ENCODE measurements at regions not wholly inside any gene's neighbourhood (a gene's known extent, or its start where the extent isn't known, plus 50 kb on each side); places are given as distances from the start of the nearest gene placed in this dataset.
"Not testable (repeated sequence)": the region's sequence is repeated elsewhere in the genome, so short reads cannot be mapped to it uniquely, and the experiment has no call there.

DNA sequence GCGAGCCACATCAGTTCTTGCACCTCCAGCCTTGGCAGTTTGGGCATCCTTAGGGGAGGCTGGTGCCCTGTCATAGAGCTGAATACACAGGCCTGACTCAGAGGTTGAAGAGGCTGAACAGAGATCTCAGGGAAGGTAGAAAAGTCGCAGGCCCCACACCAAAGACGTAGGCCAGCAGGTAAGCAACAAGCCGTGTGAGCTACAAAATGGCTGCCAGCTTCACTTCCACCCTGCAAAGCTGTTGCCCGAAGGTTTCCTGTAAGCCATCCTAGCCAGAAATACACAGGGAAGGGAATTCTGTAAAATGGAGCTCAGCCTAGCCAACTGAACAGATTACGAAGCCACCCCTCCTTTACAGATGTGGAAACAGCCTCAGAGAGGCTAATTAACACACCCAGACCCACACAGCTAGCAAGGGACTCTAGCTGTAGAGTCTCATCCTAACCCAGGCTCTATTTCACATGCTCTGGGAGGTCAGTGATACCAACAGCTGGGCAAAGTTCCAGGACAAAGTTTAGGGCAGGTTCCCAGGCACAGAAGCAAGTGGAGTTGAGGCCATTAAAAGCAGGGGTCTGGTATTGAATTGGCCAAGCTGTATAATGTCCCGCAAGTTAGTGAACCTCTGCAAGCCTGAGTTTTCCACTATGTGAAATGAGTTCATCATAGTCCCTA is 66.3 kb upstream of the RASGRF1 start:
- no peak for DNase-seq

DNA sequence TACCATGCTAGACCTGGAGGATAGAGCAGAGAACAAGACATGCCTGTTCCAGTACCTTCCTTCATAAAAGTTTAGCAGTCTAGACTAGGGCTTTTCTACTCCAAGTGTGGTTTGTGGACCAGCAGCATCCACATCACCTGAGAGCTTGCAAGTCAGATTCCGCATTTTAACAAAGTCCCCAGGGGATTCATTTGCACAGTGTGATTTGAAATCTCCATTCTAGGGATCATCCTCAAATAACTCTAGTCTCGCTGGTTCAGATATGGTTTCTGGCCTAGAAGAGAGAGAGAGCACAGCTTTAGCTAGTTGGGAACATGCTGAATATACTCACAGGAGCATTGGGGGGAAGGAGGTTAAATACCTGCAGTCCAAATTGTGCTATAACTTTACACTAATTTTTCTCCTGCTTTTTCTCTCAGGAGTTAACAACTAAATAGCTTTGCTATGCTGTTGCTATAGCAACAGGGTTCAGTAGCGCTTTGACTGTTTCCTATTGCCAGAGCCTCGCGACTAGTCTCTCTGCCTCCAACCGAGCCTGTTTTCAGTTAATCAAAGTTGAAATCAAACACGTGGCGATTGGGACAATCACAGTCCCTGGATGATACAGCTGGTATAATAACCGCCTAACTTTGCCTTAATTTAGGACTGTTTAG is 64.0 kb upstream of the RASGRF1 start:
- peak; percentile 32 for DNase-seq

DNA sequence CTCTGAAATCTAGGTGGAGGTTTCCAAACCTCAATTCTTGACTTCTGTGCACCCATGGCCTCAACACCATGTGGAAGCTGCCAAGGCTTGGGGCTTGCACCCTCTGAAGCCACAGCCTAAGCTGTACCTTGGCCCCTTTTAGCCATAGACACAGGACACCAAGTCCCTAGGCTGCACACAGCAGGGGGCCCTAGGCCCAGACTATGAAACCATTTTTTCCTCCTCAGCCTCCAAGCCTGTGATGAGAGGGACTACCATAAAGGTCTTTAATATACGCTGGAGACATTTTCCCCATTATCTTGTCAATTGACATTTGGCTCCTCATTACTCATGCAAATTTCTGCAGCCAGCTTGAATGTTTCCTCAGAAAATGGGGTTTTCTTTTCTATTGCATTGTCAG is 53.7 kb upstream of the RASGRF1 start:
- not testable (repeated sequence) for DNase-seq

DNA sequence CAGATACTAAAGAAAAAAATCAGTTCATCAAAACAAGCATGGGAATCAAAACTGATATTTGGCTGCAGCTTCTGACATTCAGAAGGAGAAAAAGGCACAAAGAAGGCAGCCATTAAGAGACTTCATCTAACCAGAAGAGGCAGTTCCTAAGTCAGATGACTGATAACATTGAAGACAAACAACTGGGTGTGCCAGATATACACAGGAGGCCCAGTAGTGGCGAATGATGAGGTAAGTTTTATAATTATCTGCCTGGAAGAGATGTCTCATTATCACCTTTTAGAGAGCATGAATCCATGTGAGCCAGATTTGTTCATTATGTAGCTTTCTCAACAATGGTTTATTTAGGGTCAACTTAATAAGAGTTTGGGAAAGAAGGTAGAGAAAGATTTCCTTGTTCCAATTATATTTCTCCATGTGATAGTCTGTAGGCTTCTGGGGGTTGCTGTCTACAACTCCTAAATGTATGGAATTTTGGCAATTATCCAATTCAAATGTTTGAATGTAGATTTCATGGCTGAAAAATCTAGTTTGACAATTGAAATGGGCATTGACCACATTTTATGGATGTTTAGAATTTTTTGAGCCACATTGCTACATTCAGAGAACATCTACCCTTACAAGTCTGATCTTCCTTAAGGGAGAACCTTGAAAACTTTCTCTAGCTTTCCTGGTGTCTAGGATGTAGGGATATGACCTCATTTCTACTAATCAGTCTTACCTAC is 50.4 kb upstream of the RASGRF1 start:
- no peak for DNase-seq

Measured in NCI-H2227 treated with DMSO at 0.1 percent for 48 hours (cell line).